Thyroid gland (tissue), 4 donors: ENCODE measurements at regions not wholly inside any gene's neighbourhood (a gene's known extent, or its start where the extent isn't known, plus 50 kb on each side); places are given as distances from the start of the nearest gene placed in this dataset.
"Not testable (repeated sequence)": the region's sequence is repeated elsewhere in the genome, so short reads cannot be mapped to it uniquely, and the experiment has no call there.

Experiments
- DNase-seq, 2 donors: peaks; one replicate each; pipeline ENCODE4 v3.0.0-alpha.2; 2019
- H3K27ac ChIP-seq, 3 donors: fragments of 200-600 bp; sonication (generic); 1 replicate in 2 of 3; 2 replicates in 1 of 3; pipeline ENCODE4 v1.5.1; 2016 to 2019; ENCODE audit warnings: mild to moderate bottlenecking in 1 of 3, moderate library complexity in 1 of 3
- H3K27me3 ChIP-seq: fragments of 200-600 bp; sonication (generic); one replicate; pipeline ENCODE4 v1.5.1; 2019
- H3K36me3 ChIP-seq, 2 donors: fragments of 200-600 bp; sonication (generic); one replicate each; pipeline ENCODE4 v1.5.1; 2016 to 2019
- H3K4me1 ChIP-seq, 2 donors: fragments of 200-600 bp; sonication (generic); one replicate each; pipeline ENCODE4 v1.5.1; 2017 to 2019
- H3K4me3 ChIP-seq, 3 donors: fragments of 200-600 bp; sonication (generic); replicated peaks in 1 of 3; 1 replicate in 2 of 3; 2 replicates in 1 of 3; pipeline ENCODE4 v1.5.1; 2016; ENCODE audit warnings: mild to moderate bottlenecking in 1 of 3
- H3K9me3 ChIP-seq: fragments of 200-600 bp; sonication (generic); one replicate; pipeline ENCODE4 v1.5.1; 2017
- POLR2A ChIP-seq, 2 donors: fragments of 450-650 bp; IDR thresholded peaks; one replicate each; pipeline ENCODE4 v1.6.1; 2017; ENCODE audit warnings: antibody characterized with exemption in 2 of 2, mild to moderate bottlenecking in 2 of 2, moderate library complexity in 1 of 2
- WGBS, 2 donors: methylation state at CpG; one replicate each; pipeline ENCODE4 v1.1.5; 2017; 5-methylcytosine and 5-hydroxymethylcytosine counted together
- intact Hi-C: fragments of 100-400 bp; cut with DNase I; formaldehyde crosslinking; loops from one replicate; pipeline ENCODE4 v1.15.1; 2023
- TF ChIP-seq, protein P1 (sequence below), 6 experiments: fragments of 200-600 bp in 3 of 6; fragments of 450-650 bp in 3 of 6; sonication (generic) in 3 of 6; IDR thresholded peaks; one replicate each; pipeline ENCODE4 v1.5.1; 2016 to 2019; ENCODE audit warnings: antibody characterized with exemption in 6 of 6, mild to moderate bottlenecking in 2 of 6, inconsistent platforms in 1 of 6, moderate library complexity in 1 of 6

DNA sequence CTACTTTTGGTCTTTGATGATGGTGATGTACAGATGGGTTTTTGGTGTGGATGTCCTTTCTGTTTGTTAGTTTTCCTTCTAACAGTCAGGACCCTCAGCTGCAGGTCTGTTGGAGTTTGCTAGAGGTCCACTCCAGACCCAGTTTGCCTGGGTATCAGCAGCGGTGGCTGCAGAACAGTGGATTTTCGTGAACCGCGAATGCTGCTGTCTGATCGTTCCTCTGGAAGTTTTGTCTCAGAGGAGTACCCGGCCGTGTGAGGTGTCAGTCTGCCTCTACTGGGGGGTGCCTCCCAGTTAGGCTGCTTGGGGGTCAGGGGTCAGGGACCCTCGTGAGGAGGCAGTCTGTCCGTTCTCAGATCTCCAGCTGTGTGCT is 56.6 kb upstream of the TNFAIP8 start:
- intact Hi-C loops, H3K9me3 ChIP-seq, H3K4me3 ChIP-seq, H3K36me3 ChIP-seq, H3K27me3 ChIP-seq, DNase-seq, H3K27ac ChIP-seq: not testable (repeated sequence)
- WGBS, 2 donors, result 99% methylated on average over 9 of the region's 9 CpGs; no CpG with 5 or more reads in 1 of the 2 donors
- peaks cover 4 to 18% of the 10 kb centered on the region in 2 donors for H3K4me1 ChIP-seq

DNA sequence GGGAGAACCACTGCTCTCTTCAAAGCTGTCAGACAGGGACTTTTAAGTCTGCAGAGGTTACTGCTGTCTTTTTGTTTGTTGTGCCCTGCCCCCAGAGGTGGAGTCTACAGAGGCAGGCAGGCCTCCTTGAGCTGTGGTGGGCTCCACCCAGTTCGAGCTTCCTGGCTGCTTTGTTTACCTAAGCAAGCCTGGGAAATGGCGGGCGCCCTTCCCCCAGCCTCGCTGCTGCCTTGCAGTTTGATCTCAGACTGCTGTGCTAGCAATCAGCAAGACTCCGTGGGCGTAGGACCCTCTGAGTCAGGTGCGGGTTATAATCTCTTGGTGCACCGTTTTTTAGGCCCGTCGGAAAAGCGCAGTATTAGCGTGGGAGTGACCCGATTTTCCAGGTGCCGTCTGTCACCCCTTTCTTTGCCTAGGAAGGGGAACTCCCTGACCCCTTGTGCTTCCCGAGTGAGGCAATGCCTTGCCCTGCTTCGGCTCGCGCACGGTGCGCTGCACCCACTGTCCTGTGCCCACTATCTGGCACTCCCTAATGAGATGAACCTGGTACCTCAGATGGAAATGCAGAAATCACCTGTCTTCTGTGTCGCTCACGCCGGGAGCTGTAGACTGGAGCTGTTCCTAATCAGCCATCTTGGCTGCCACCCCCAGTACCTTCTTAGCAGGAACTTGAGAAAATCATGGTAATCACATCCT is 56.1 kb upstream of the TNFAIP8 start:
- intact Hi-C loops, H3K36me3 ChIP-seq, DNase-seq, H3K27ac ChIP-seq, H3K9me3 ChIP-seq, H3K27me3 ChIP-seq, H3K4me3 ChIP-seq: not testable (repeated sequence)
- 88 to 92% methylated on average over 23 of the region's 23 CpGs for WGBS, 2 donors
- H3K4me1 ChIP-seq, result peaks cover 6 to 18% of the 10 kb centered on the region in 2 donors

DNA sequence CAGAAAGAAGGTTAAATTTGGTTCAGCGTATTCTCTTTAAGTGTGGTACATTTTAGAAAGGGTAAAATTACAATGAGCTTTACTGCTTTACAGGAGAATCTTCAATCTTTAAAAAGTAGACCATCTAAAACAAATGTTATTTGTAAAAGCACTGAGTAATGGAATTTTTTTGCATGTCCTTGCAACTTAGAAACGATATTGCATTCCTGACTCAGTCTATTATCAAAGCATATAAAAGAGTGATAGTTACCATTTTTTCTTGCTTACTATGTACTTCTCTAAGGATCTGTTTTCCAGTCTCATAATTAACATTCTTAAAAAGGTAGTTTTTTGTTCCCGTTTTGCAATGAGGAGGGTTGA is 55.5 kb upstream of the TNFAIP8 start:
- Histone ChIP-seq H3K4me3 (no peak overlapping the region), H3K4me1 (peaks cover 6 to 18% of the 10 kb centered on the region in 2 donors), H3K9me3 (no peaks in the 10 kb centered on the region), H3K36me3 (no peaks in the 10 kb centered on the region), H3K27ac (no peak overlapping the region), H3K27me3 (no peaks in the 10 kb centered on the region)
- 91 to 92% methylated on average over 3 of the region's 3 CpGs for WGBS, 2 donors
- no peak for DNase-seq
- TF ChIP-seq, protein P1, sequence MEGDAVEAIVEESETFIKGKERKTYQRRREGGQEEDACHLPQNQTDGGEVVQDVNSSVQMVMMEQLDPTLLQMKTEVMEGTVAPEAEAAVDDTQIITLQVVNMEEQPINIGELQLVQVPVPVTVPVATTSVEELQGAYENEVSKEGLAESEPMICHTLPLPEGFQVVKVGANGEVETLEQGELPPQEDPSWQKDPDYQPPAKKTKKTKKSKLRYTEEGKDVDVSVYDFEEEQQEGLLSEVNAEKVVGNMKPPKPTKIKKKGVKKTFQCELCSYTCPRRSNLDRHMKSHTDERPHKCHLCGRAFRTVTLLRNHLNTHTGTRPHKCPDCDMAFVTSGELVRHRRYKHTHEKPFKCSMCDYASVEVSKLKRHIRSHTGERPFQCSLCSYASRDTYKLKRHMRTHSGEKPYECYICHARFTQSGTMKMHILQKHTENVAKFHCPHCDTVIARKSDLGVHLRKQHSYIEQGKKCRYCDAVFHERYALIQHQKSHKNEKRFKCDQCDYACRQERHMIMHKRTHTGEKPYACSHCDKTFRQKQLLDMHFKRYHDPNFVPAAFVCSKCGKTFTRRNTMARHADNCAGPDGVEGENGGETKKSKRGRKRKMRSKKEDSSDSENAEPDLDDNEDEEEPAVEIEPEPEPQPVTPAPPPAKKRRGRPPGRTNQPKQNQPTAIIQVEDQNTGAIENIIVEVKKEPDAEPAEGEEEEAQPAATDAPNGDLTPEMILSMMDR (IDR thresholded peaks at IDR 0.05), result no peak
- no peak for TF ChIP-seq POLR2A (IDR thresholded peaks at IDR 0.05)
- intact Hi-C loops, result no loop called here

DNA sequence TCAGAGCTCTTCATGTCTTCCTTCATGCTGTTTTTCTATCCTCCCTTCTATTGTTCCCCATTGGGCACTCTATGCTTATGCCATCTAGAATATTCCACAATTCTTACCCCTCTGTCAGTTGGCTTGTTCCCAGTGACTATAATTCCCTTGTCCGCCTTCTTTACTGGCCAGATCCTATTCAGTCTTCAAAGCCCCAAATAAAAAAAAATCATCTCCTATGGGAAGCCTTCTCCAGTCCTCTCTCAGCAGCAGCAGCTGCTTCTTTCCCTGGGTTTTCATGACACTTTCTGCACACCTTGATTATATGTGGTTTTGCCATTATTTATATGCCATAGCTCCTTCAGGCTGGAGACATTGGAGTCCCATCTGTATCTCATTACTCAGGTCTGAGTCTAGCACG is 54.6 kb upstream of the TNFAIP8 start:
- 69 to 90% methylated on average over 2 of the region's 2 CpGs for WGBS, 2 donors
- Histone ChIP-seq H3K9me3 (no peaks in the 10 kb centered on the region), H3K27ac (no peak overlapping the region), H3K36me3 (no peaks in the 10 kb centered on the region), H3K4me1 (peaks cover 6 to 18% of the 10 kb centered on the region in 2 donors), H3K4me3 (no peak overlapping the region), H3K27me3 (no peaks in the 10 kb centered on the region)
- DNase-seq, result no peak
- intact Hi-C loops, result no loop called here
- TF ChIP-seq, protein P1 (IDR thresholded peaks at IDR 0.05), result no peak
- TF ChIP-seq POLR2A (IDR thresholded peaks at IDR 0.05), result no peak

DNA sequence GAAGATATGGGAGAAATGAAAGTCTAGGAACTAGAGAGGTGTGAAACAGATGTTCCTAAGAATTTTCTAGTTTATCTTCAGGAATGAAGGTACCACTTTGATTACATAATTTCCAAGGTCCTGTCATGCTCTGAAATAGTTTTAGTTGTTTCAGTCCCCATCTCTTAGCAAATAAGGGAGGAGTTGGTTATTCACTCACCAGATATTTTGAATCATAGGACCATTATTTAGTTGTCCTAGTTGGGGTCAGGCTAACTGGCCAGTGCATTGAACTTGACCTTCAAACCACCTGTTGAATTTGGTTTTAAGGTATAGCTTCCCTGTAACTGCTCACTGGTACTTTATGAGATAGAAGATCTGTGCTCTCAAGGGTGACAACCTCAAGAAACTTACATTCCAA is 53.9 kb upstream of the TNFAIP8 start:
- no peak overlapping the region for H3K27ac ChIP-seq
- no peaks in the 10 kb centered on the region for H3K36me3 ChIP-seq
- no peaks in the 10 kb centered on the region for H3K9me3 ChIP-seq
- no peak for DNase-seq
- no peaks in the 10 kb centered on the region for H3K27me3 ChIP-seq
- TF ChIP-seq, protein P1 (IDR thresholded peaks at IDR 0.05), result no peak
- TF ChIP-seq POLR2A (IDR thresholded peaks at IDR 0.05), result no peak
- H3K4me1 ChIP-seq, result peaks cover 6 to 18% of the 10 kb centered on the region in 2 donors
- no peak overlapping the region for H3K4me3 ChIP-seq
- intact Hi-C loops, result no loop called here

DNA sequence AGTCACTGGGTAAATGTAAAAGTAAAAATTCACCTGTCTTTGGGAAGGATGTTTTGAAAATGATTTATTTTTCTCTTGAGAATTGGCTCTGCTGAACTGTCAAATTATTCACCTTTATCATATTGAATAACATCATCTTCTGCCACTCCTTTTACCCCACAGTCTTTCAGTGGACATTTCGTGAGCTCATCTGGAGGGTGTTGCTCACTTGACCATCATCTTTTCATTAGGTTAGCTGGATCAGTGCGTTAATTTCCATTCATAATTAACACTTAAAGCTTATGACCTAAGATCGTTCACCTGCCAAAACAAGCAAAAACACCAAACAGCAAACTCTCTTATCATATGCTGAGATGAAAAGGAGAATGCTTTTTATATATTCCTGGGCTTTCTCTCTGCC is 53.4 kb upstream of the TNFAIP8 start:
- H3K9me3 ChIP-seq, result no peaks in the 10 kb centered on the region
- H3K4me3 ChIP-seq, result no peak overlapping the region
- intact Hi-C loops, result no loop called here
- TF ChIP-seq POLR2A (IDR thresholded peaks at IDR 0.05), result no peak
- TF ChIP-seq, protein P1 (IDR thresholded peaks at IDR 0.05), result no peak
- H3K27ac ChIP-seq, result no peak overlapping the region
- WGBS, 2 donors, result 85 to 89% methylated on average over 3 of the region's 3 CpGs
- H3K4me1 ChIP-seq, result peaks cover 6 to 18% of the 10 kb centered on the region in 2 donors
- no peaks in the 10 kb centered on the region for H3K27me3 ChIP-seq
- no peak for DNase-seq
- H3K36me3 ChIP-seq, result no peaks in the 10 kb centered on the region
